HepG2 (cell line): ENCODE measurements at regions not wholly inside any gene's neighbourhood (a gene's known extent, or its start where the extent isn't known, plus 50 kb on each side); places are given as distances from the start of the nearest gene placed in this dataset.

Experiments used
- BORCS8-MEF2B ChIP-seq: sonication (generic); formaldehyde crosslinking; IDR thresholded peaks from 2 replicates; pipeline ENCODE4 v1.8.0; 2022; ENCODE audit warnings: mild to moderate bottlenecking, missing genetic modification reagents
- HMG20A ChIP-seq: IDR thresholded peaks from 2 replicates; pipeline ENCODE4 v1.6.1; 2016; ENCODE audit warnings: borderline replicate concordance
- HMGXB3 ChIP-seq: sonication (generic); formaldehyde crosslinking; IDR thresholded peaks from 2 replicates; pipeline ENCODE4 v1.4.0; 2020; ENCODE audit warnings: missing genetic modification reagents, borderline replicate concordance
- ISX ChIP-seq: sonication (generic); formaldehyde crosslinking; conservative IDR thresholded peaks from 2 replicates; pipeline ENCODE4 v1.5.0; 2020; ENCODE audit warnings: missing genetic modification reagents
- JARID2 ChIP-seq: sonication (generic); formaldehyde crosslinking; IDR thresholded peaks from 2 replicates; pipeline ENCODE4 v1.8.1; 2023; ENCODE audit warnings: missing genetic modification reagents, inconsistent platforms; ENCODE audit not compliant: insufficient replicate concordance
- NFYC ChIP-seq: IDR thresholded peaks from 2 replicates; pipeline ENCODE4 v1.6.1; 2016; ENCODE audit warnings: missing genetic modification reagents, missing compliant biosample characterization
- REL ChIP-seq: sonication (generic); formaldehyde crosslinking; conservative IDR thresholded peaks from 2 replicates; pipeline ENCODE4 v1.8.0; 2022; ENCODE audit warnings: mild to moderate bottlenecking, missing genetic modification reagents, moderate library complexity
- REXO4 ChIP-seq: sonication (generic); formaldehyde crosslinking; IDR thresholded peaks from 2 replicates; pipeline ENCODE4 v1.8.0; 2022; ENCODE audit warnings: missing genetic modification reagents, mild to moderate bottlenecking, borderline replicate concordance
- SMARCE1 ChIP-seq: fragments of 450-650 bp; IDR thresholded peaks from 2 replicates; pipeline ENCODE4 v1.6.1; 2017; ENCODE audit warnings: borderline replicate concordance
- SOX5 ChIP-seq: IDR thresholded peaks from 2 replicates; pipeline ENCODE4 v1.6.1; 2016; ENCODE audit warnings: borderline replicate concordance
- TARDBP ChIP-seq: sonication (generic); formaldehyde crosslinking; IDR thresholded peaks from 2 replicates; pipeline ENCODE4 v1.8.0; 2022; ENCODE audit warnings: mild to moderate bottlenecking, missing genetic modification reagents
- THAP9 ChIP-seq: sonication (generic); formaldehyde crosslinking; IDR thresholded peaks from 2 replicates; pipeline ENCODE4; 2020; ENCODE audit warnings: missing genetic modification reagents, mild to moderate bottlenecking, borderline replicate concordance
- ZMYM2 ChIP-seq: sonication (generic); formaldehyde crosslinking; IDR thresholded peaks from 2 replicates; pipeline ENCODE4 v1.8.0; 2022; ENCODE audit warnings: mild to moderate bottlenecking, missing genetic modification reagents
- ZNF101 ChIP-seq: sonication (generic); formaldehyde crosslinking; IDR thresholded peaks from 2 replicates; pipeline ENCODE4 v1.4.0; 2020; ENCODE audit warnings: mild to moderate bottlenecking, low read depth, missing genetic modification reagents, borderline replicate concordance
- ZNF138 ChIP-seq: sonication (generic); formaldehyde crosslinking; IDR thresholded peaks from 2 replicates; pipeline ENCODE4 v1.5.0; 2020; ENCODE audit warnings: mild to moderate bottlenecking, low read depth, missing genetic modification reagents
- ZNF251 ChIP-seq: sonication (generic); formaldehyde crosslinking; IDR thresholded peaks from 2 replicates; pipeline ENCODE4 v1.9.0; 2021; ENCODE audit warnings: mild to moderate bottlenecking, missing genetic modification reagents
- ZNF326 ChIP-seq: sonication (generic); formaldehyde crosslinking; IDR thresholded peaks from 2 replicates; pipeline ENCODE4 v1.4.0; 2020; ENCODE audit warnings: missing genetic modification reagents, borderline replicate concordance
- ZNF33B ChIP-seq: sonication (generic); formaldehyde crosslinking; IDR thresholded peaks from 2 replicates; pipeline ENCODE4 v1.5.1; 2020; ENCODE audit warnings: mild to moderate bottlenecking, missing genetic modification reagents
- ZNF546 ChIP-seq: sonication (generic); formaldehyde crosslinking; conservative IDR thresholded peaks from 2 replicates; pipeline ENCODE4 v1.8.1; 2023; ENCODE audit warnings: mild to moderate bottlenecking, missing genetic modification reagents
- ZNF674 ChIP-seq: sonication (generic); formaldehyde crosslinking; IDR thresholded peaks from 2 replicates; pipeline ENCODE4 v1.5.0; 2020; ENCODE audit warnings: low read depth, mild to moderate bottlenecking, missing genetic modification reagents
- ZUFSP ChIP-seq: sonication (generic); formaldehyde crosslinking; IDR thresholded peaks from 2 replicates; pipeline ENCODE4 v1.9.0; 2021; ENCODE audit warnings: missing genetic modification reagents, mild to moderate bottlenecking, borderline replicate concordance

GRCh38 chr6:53432318-53433161 is 83.8 kb upstream of the ELOVL5 start (continued):
- TF ChIP-seq ZNF138 (CRISPR knock-in tag) (no peak), SOX5 (CRISPR knock-in tag) (peak; percentile 86), SMARCE1 (no peak), JARID2 (CRISPR knock-in tag) (no peak), ZNF326 (CRISPR knock-in tag) (no peak), ZNF101 (CRISPR knock-in tag) (no peak), ZNF674 (CRISPR knock-in tag) (no peak), HMG20A (CRISPR knock-in tag) (peak; percentile 84; the same call in 1 of the 2 replicates), ZNF33B (CRISPR knock-in tag) (no peak), NFYC (CRISPR knock-in tag) (no peak), ZMYM2 (CRISPR knock-in tag) (no peak), ZNF546 (CRISPR knock-in tag) (no peak), REXO4 (CRISPR knock-in tag) (no peak), ZUFSP (CRISPR knock-in tag) (no peak), ZNF251 (CRISPR knock-in tag) (no peak), ISX (CRISPR knock-in tag) (no peak), HMGXB3 (CRISPR knock-in tag) (no peak), REL (no peak), THAP9 (CRISPR knock-in tag) (no peak), TARDBP (CRISPR knock-in tag) (peak; percentile 36; the same call in 1 of the 2 replicates), BORCS8-MEF2B (CRISPR knock-in tag) (no peak)
